DOHH2 (cell line): ENCODE measurements at regions not wholly inside any gene's neighbourhood (a gene's known extent, or its start where the extent isn't known, plus 50 kb on each side); places are given as distances from the start of the nearest gene placed in this dataset.

ENCODE experiments used
- CTCF ChIP-seq: fragments of 200-600 bp; sonication (generic); IDR thresholded peaks from one replicate; pipeline ENCODE4 v1.5.1; 2014; ENCODE audit warnings: antibody characterized with exemption, mild to moderate bottlenecking, low read depth, low read length; ENCODE audit not compliant: poor library complexity, severe bottlenecking
- EZH2phosphoT487 ChIP-seq: fragments of 200-600 bp; sonication (generic); IDR thresholded peaks from 2 replicates; pipeline ENCODE4 v1.6.1; 2017; ENCODE audit warnings: borderline replicate concordance, mild to moderate bottlenecking, antibody characterized with exemption, low read length, moderate library complexity, mixed read lengths

- TF ChIP-seq CTCF (no peak), EZH2phosphoT487 (no peak)
These were observed 263.4 kb downstream of the ASXL3 start for GRCh38 chr18:33841221-33841967.
